ENCODE measurements at regions not wholly inside any gene's neighbourhood (a gene's known extent, or its start where the extent isn't known, plus 50 kb on each side); places are given as distances from the start of the nearest gene placed in this dataset.

- DNase-seq: no peak
Measured at GRCh38 chr7:156147756-156148504, 335.7 kb upstream of the SHH start.

- DNase-seq: no peak
Measured at GRCh38 chr7:156147104-156147503, 334.8 kb upstream of the SHH start.

GRCh38 chr7:156145996-156146395 is 333.7 kb upstream of the SHH start:
- no peak for DNase-seq

GRCh38 chr7:156145184-156145583 is 332.9 kb upstream of the SHH start:
- DNase-seq: no peak

GRCh38 chr7:156143683-156144082 is 331.4 kb upstream of the SHH start:
- DNase-seq: no peak

DNA sequence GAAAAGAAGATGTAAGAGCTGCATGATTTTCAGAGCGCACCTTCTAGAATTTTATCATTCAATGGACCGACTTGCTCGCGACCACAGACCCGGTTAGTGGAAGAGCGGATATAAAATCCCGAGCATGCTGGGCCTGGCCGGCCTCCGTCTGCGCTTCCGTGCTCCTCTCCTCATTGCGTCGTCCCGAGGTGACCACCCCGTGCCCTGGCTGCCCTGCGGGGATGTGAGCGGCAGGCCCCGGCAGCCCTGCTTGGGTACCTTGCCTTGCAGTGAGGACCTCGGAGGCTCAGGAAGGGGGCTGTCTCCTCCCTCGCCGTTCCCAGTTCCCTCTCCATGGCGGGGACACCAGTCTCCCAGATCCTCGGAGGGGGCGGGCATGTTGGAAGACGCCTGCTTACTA is 330.9 kb upstream of the SHH start:
- no peak for DNase-seq

GRCh38 chr7:156141941-156142340 is 329.7 kb upstream of the SHH start:
- no peak for DNase-seq

DNA sequence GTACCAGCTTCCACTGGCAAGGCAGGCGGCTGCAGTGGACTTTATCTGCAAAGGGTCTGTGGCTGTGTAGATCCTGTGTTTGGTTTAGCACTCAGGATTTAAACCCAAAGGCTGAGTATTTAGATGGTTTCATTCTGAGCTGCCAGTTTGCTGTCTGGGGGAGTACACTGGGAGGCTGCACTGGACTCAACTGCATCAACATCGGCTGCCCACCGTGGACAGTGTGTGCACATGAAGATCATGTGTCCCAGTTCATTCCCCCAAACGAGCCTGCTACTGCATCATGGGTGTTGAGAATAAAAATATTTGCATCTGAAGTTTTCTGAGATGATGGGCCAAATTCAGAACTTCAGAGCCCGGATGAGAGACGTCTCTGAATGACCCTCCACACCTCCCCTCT is 328.6 kb upstream of the SHH start:
- no peak for DNase-seq

GRCh38 chr7:156140447-156140846 is 328.2 kb upstream of the SHH start:
- no peak for DNase-seq

- DNase-seq: no peak
Measured at GRCh38 chr7:156139633-156140032, 327.4 kb upstream of the SHH start.

DNA sequence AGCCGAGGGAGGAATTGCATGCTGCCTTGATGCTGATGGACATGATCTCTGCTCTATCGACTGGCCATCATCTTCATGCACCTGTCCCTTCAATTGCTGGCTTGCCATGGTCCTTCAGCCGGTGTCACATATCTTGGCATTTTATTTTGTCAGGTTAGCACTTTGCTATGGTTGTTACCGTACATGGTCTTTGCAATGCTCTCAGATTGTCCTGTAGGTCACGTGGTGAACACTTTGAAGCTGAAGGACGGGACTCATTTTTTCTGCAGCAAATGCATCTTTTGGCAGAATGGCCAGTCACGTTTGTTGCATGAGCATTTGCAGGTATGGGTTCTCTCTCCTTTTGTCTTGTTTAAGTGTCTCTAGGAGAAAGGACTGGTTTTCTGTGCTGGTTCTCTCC is 326.8 kb upstream of the SHH start:
- no peak for DNase-seq

DNA sequence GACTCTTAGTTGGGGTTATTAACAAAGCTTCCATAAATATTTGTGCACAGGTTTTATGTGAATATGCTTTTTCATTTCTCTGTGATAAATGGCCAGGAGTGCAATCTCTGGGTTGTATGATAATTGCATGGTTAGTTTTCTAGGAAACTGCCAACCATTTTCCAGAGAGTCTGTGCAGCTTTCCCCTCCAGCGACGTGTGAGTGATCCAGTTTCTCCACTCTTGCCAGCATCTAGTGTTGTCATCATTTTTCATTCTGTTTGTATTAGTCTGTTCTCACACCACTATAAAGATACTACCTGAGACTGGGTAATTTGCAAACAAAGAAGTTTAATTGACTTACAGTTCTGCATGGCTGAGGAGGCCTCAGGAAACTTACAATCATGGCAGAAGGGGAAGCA is 319.6 kb upstream of the SHH start:
- no peak for DNase-seq

DNA sequence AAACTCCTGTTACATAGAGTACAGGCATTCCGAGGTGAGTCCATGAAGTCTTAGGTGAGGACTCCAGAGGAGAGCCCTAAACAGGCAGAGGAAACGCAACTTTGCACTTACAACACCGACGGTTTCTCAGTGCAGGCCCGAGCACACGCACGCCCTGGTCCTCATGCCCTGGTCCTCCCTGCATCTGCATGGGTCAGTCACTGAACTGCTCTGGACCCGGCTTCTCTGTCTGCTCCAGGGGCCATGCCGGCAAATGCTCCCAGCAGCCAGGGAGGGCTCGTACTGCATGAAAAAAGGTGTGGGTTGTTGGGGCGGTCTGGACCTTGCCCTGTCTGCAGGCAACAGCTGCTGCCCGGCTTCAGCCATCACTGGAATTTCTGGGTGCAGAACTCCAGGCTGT is 317.3 kb upstream of the SHH start:
- DNase-seq: no peak

GRCh38 chr7:156128496-156128895 is 316.2 kb upstream of the SHH start:
- no peak for DNase-seq

DNA sequence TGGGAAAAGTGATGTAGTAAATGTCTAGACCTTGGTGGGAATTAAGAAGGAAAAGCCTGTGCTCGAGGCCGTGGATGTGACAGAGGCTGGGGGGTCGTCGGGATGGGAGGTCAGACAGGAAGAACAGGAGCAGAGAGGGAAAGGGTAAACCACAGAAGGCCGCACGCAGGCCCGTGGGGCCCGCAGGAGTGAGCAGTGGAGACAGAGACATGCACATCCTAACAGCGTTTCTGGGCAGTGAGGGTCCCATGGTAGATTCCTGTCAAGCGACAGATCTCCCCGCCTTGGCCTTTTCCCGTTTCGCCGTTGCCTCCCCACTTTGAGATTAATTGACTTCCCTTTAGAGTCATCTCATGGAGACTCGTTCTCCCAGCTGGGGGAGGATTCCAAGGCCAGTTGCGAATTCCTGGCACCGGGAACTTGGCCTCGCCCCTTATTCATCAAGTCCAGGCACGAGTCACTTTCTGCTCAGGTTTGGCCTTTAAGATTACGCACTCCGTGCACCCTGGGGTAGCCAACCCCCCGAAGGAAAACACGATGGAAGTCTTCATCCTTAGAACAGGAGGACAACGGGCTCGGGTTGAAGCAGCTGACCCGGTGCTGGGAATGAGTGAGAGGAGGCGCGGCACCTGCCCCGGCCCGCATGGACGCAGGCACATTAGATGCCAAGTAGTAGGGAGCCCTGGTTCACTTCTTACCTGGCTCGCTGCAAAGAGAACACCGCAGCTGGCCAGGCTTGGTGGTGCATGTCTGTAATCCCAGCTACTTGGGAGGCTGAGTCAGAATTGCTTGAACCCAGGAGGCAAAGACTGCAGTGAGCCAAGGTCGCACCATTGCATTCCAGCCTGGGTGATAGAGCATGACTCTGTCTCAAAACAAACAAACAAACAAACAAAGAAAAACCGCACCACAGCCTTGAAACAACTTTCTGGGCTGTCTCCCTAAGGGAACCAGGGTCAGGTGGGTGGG is 315.2 kb upstream of the SHH start:
- no peak for DNase-seq

- no peak for DNase-seq
Measured at GRCh38 chr7:156125841-156126730, 313.8 kb upstream of the SHH start.

GRCh38 chr7:156124356-156124755 is 312.1 kb upstream of the SHH start:
- no peak for DNase-seq

- DNase-seq: no peak
Measured at GRCh38 chr7:156123362-156123761, 311.1 kb upstream of the SHH start.

DNA sequence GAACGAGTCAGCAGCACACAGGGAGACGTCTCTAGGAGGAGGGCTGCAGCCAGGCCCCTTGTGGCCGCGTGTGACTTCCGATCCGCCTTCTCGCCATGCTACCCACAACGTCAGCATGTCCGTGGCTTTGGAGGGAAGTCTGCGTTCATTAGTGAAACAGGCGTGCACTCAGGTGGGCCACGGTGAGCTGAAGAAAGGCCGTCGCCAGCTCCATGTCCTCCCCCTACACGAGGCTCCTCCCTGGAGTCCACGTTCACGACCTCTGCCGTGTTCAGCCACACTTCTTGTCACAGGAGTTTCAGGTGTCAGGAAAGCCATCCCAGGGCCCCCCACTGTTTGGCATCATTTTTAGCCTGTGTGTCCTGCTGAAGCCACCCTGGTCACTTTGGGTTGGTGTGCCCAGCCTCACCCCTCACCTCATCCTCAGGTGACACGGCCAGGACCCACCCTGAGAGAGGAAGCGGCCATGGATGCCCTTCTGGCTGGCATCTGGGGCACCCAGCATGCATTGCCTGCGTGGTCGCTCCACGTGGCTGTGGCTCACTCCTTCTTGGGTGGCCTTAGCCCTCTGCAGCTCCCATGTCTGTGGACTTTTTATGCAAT is 310.6 kb upstream of the SHH start:
- DNase-seq: no peak

DNA sequence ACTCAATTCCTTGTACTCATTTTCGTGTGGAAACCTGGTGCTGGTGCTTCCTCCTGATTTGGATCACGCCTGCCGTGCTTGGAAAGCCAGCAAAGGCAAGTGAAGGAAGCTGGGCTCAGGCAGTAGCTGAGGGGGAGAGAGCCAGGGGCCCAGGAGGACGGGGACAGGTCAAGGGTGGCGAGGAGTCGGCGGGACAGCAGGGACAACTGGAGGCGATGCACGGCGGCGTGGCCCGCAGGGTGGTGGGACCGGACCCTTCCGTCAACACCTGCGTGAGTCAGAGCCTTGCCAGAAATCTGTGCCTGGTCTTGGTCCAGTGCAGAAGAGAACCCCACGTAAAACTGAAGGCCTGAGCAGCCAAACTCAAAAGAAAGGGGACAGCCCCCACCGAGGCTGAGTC is 309.7 kb upstream of the SHH start:
- no peak for DNase-seq

DNA sequence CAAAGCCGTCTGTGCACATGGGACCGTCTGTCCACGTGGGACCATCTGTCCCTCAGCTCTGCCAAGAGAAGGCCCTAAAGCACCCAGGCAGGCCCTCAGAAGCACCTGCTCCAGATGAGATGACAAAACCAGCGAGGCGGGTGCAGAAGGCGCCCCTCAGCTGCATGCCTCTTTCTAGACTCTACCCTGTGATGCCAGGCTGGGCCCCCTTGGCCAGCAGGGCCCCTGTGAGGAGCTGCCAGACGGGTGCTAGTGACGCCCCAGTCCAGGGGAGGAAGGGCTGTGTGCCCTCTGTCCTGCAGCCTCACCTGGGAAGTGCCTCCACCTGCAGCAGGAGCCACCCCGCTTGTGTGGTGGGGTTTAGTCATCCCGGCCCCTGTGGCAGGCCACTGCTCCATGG is 309.2 kb upstream of the SHH start:
- no peak for DNase-seq

DNA sequence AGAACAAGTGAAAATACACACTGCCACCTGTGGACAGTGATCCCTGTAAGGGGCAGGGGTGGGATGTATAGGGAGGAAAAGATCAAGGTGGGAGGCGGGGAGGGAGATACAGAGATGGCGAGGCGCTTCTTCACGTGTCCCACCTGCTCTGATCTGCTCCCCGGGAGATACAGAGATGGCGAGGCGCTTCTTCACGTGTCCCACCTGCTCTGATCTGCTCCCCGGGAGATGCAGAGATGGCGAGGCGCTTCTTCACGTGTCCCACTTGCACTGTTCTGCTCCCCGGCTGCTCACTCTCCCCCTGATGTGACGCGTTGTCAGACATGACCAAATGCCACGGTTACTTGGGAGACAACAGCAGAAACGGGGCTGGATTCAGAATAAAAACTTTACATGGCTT is 308.3 kb upstream of the SHH start:
- no peak for DNase-seq

GRCh38 chr7:156119771-156120170 is 307.5 kb upstream of the SHH start:
- DNase-seq: no peak
